DMS 273 treated with DMSO at 0.1 percent for 48 hours (cell line): ENCODE measurements at regions not wholly inside any gene's neighbourhood (a gene's known extent, or its start where the extent isn't known, plus 50 kb on each side); places are given as distances from the start of the nearest gene placed in this dataset.

Experiments
- DNase-seq: peaks from one replicate; lab custom pipeline; 2025; lab: John Stamatoyannopoulos, UW

- no peak for DNase-seq
Measured at GRCh38 chr9:135029871-135030565, 57.5 kb upstream of the OLFM1 start.

GRCh38 chr9:135030566-135031226 is 56.8 kb upstream of the OLFM1 start:
- no peak for DNase-seq

- no peak for DNase-seq
Measured at GRCh38 chr9:135032041-135032835, 55.2 kb upstream of the OLFM1 start.

- DNase-seq, result no peak
Measured at GRCh38 chr9:135032868-135033460, 54.5 kb upstream of the OLFM1 start.

GRCh38 chr9:135033487-135033886 is 54.0 kb upstream of the OLFM1 start:
- DNase-seq, result no peak

GRCh38 chr9:135034106-135034505 is 53.4 kb upstream of the OLFM1 start:
- no peak for DNase-seq

GRCh38 chr9:135035781-135036760 is 51.4 kb upstream of the OLFM1 start:
- DNase-seq, result no peak

GRCh38 chr9:135036861-135037465 is 50.5 kb upstream of the OLFM1 start:
- DNase-seq, result no peak

- no peak for DNase-seq
Measured at GRCh38 chr9:135037521-135038250, 49.8 kb upstream of the OLFM1 start.
